Dermis blood vessel endothelial cell (primary cell): ENCODE measurements at regions not wholly inside any gene's neighbourhood (a gene's known extent, or its start where the extent isn't known, plus 50 kb on each side); places are given as distances from the start of the nearest gene placed in this dataset.
"Not testable (repeated sequence)": the region's sequence is repeated elsewhere in the genome, so short reads cannot be mapped to it uniquely, and the experiment has no call there.

Experiments
- DNase-seq: peaks from one replicate; pipeline ENCODE4 v3.0.0; 2010

- no peak for DNase-seq
Measured at GRCh38 chr2:40955042-40955441, 503.2 kb upstream of the SLC8A1 start.

- peak; percentile 64 for DNase-seq
Measured at GRCh38 chr2:40955635-40956034, 503.7 kb upstream of the SLC8A1 start.

- DNase-seq: peak; percentile 95
Measured at GRCh38 chr2:40957508-40957907, 505.6 kb upstream of the SLC8A1 start.

DNA sequence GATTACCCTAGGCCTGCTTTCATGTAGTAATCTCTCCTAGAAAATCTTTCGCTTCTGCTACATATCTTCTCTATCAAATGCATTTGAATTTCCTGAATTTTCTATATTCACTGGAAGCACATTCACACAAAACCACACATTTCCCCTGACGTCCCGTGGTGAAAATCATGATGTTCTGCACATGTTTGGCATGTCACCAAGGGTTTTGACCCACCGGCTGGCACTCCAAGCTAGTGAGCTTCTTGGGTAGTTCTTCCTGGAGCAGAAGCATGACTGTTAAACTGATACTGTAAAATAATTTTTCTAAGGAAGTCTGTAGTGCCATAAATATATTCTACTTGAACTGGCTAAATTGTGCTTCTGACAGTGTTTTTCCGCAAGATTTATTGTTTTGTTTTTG, 510.1 kb upstream of the SLC8A1 start:
- peak; percentile 84 for DNase-seq

GRCh38 chr2:40964509-40965250, 512.8 kb upstream of the SLC8A1 start:
- no peak for DNase-seq

DNA sequence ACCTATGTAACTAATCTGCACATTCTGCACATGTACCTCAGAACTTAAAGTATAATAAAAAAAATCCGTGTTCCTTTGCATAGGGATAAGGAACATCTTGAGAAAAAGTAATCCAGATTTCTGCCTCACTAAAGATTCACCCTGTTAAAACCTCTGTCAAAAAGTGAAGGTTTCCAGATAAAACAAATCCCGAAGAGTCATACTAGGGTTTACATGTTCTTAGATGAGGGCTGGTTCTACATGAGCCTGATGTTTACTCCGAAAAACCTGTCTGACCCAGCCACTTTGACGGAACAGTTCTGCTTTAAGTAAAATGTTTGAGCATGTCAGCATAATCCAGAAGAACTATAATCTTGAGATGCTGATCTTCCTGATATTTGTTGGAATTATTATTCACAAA, 515.6 kb upstream of the SLC8A1 start:
- DNase-seq: no peak

GRCh38 chr2:40975151-40975550, 523.3 kb upstream of the SLC8A1 start:
- DNase-seq: no peak

DNA sequence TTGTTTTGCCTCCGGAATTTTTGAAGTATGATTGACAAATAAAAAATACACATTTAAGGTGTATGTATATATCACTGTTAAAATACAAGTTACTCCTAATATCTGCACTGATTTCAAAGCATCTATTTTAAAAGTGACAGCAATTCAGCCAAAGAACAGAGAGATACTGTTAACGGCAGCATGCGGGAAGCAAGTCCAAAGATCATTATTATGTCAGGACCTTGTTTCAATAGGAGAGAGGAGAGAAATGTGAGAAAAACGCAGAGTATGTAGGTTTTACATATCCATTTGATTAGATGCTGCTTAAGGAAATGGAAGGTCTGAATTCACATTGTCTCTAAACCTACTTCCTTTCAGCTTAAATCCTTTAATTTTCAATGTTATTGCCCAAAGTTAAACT, 545.5 kb upstream of the SLC8A1 start:
- no peak for DNase-seq

- DNase-seq: no peak
Measured at GRCh38 chr2:41000374-41000773, 548.5 kb upstream of the SLC8A1 start.

DNA sequence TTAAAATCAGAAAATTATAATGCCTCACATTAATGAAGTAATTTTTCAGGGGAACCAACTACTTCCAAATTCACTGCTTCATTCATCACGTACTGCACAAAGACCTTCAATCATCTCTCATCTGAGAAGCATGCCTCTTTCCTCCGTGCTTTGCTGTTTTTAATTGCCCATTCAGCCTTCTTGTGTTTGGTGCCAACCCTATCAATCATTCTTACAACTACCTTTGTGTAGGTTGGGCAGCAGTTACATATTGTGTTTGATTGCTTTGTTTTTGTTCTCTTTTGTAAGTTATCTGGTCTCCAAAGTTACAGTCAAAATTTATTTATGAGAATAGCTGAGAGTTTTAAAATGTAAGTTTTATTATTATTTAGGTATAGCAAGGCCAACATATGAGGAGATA, 549.0 kb upstream of the SLC8A1 start:
- DNase-seq: no peak

DNA sequence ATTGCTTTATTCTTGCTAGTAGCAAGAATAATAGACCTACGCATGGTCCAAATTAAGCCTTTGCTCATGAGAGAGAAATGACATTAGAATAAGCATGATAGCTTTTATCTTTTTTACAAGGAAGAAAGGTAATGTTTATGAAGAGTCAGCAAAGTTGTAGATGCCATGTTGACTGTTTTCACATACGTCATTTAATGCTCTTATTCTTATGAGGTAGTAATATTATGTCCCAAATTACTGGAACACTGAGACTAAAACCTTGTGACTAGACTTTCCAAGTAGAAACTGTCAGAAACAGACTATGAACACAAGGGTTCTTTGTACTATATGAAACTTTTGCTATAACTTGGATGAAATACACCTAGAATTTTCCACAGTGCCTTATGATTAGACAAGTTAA, 552.8 kb upstream of the SLC8A1 start:
- no peak for DNase-seq

GRCh38 chr2:41020358-41020757, 568.5 kb upstream of the SLC8A1 start:
- no peak for DNase-seq

DNA sequence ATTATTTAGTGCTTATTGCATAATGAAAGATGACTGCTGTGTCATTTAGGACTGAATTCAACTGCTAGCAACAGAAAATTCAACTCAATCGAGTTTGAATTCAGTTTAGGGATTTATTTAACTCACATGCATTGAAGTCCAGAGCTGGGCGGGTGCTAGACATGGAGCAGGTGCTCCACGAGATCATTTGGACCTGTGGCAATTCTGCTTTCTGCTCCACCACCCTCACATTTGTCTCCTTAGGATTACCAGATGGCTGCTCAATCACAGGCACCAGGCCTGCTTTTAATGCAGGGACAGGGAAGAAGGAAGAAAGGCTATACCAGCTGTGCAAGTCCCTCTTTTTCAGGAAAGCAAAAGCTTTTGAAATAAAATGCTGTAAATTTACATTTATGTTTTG, 572.9 kb upstream of the SLC8A1 start:
- no peak for DNase-seq

DNA sequence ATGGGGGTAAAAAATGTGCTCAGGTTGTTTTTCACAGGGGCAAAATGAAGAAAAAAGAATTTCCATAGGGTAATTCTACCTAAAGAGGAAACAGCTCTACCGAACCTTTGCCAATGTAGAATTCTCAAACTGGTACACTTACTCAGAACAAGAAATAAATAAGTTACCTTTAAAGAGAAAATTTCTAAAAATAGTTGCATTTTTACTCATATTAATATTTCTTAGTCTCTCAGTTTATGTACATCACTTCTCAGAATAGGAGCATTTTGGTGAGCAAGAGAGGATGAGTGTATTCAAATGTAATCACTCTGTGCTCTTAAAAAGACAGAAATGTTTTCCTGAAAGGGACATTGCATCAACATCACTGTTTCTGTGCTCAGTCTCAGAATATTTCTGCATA, 574.7 kb upstream of the SLC8A1 start:
- DNase-seq: no peak

GRCh38 chr2:41027095-41027494, 575.2 kb upstream of the SLC8A1 start:
- DNase-seq: no peak

- DNase-seq: no peak
Measured at GRCh38 chr2:41031282-41031681, 579.4 kb upstream of the SLC8A1 start.

DNA sequence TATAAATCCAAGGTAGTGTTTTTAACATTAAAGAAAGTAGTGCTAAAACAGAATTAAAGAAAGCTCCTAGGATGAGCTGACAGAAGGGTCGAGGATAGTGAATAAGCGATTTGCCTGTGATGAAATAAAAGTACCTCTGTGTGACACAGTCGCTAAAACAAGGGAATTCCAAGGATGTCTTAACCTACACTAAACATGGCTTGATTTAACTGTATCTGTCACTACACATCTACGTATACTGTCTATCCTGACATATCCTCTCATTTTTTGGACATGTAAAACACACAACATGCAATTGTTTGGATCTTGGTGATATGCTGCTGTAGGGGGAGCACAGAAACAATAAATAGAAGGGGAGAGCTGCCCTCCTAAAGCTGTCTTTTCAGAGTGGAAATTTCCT, 580.8 kb upstream of the SLC8A1 start:
- no peak for DNase-seq

GRCh38 chr2:41033127-41033526, 581.2 kb upstream of the SLC8A1 start:
- DNase-seq: no peak

DNA sequence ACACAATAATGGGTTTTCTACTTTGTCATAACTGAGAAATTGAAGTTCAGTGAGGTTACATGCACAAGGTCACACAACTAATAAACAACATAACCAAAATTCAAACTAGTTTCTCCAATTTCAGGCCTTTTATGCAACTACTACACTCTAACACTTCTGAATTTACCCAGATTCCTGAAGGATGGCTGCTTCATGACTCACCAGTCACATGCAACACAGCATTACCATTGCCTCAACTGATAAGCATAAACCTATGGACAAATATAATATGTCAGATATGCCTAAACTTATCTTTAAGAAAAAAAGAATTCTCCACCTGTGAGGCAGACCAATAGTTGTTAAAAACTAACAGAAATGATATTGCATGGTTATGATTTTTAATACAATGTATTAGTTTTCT, 586.5 kb upstream of the SLC8A1 start:
- no peak for DNase-seq

DNA sequence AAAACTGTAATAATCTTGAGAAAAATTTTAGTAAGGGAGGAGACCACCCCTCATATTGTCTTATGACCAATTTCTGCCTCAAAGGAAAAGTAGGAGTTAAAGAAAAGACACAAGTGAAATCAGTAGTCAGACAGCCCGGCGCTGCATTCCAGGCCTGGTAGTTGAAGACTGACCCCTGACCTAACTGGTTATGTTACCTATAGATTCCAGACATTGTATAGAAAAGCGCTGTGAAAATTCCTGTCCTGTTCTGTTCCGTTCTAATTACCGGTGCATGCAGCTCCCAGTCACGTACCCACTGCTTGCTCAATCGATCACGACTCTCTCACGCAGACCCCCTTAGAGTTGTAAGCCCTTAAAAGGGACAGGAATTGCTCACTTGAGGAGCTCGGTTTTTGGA, 587.9 kb upstream of the SLC8A1 start:
- DNase-seq: not testable (repeated sequence)

- DNase-seq: no peak
Measured at GRCh38 chr2:41040782-41041520, 589.1 kb upstream of the SLC8A1 start.

DNA sequence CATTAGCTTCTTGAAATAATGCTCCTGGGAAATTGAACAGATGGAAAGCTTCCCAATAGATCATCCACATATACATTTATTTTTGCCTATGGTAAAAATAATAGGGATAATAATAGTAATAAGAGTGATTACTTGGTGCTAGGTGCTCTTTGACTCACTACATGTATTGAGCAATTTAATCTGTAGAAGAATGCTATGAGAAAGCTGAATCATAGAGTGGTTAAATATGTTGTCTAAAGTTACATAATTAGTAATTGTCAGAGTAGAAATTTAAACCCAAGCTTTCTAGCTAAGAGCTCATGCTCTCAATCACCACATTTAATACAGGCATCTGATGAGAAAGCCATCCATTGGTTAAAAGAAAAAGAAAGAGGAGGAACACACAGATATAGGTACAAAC, 590.5 kb upstream of the SLC8A1 start:
- no peak for DNase-seq

- no peak for DNase-seq
Measured at GRCh38 chr2:41061356-41061755, 609.5 kb upstream of the SLC8A1 start.

DNA sequence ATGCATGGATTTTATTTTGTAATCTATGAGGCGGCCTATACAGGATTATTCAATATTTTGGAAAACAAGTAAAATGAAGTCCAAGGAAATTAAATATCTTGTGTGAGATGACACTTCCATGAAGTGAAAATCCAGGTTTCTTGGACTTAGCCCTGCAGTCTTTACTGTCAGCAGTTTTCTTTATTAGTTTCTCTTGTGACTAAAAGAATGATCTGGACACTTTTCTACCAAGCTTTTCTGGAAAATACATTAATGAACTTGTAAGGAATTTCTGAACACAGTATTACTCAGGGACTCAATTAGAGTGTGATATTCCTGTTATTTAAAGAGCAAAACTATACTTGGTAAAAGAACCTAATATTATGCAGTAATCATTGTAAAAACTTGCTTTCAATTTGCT, 610.4 kb upstream of the SLC8A1 start:
- DNase-seq: no peak

DNA sequence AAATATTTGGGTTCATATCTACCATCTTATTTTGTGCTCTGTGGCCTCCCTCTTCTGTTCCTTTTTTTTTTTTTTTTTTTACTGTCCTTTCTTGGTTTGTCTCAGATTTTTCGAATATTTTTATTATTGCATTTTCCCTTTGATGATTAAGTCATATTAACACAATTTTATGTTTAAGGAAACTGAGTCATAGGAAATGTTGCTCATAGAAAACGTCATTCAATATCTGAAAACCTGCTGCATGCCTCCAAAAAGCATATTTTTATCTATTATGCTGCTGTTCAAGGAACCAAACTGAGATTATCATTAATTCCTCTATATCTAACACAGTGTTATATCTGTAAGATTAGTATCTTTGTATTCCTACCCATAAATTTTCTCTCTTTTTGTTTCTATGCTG, 614.3 kb upstream of the SLC8A1 start:
- DNase-seq: peak; percentile 19
